OCI-LY3 (cell line): ENCODE measurements at regions not wholly inside any gene's neighbourhood (a gene's known extent, or its start where the extent isn't known, plus 50 kb on each side); places are given as distances from the start of the nearest gene placed in this dataset.

Source experiments
- H2AFZ ChIP-seq: fragments of 200-600, 300-600 bp; shearing (Covaris generic); 2 replicates; pipeline ENCODE4 v1.6.0; 2014; ENCODE audit warnings: antibody characterized with exemption, low read depth, low read length
- H3K27ac ChIP-seq: fragments of 200-600, 300-600 bp; sonication (generic); 2 replicates; pipeline ENCODE4 v1.5.1; 2014; ENCODE audit warnings: mild to moderate bottlenecking, low read length, moderate library complexity, mixed read lengths
- H3K27me3 ChIP-seq: fragments of 200-600, 300-600 bp; sonication (generic); 2 replicates; pipeline ENCODE4 v1.6.1; 2014; ENCODE audit warnings: low read depth, low read length, mixed read lengths
- H3K36me3 ChIP-seq: fragments of 200-600, 300-600 bp; sonication (generic); replicated peaks from 2 replicates; pipeline ENCODE3; 2014; ENCODE audit warnings: low read depth, low read length, mixed read lengths
- H3K4me1 ChIP-seq: fragments of 300-600, 200-600 bp; sonication (generic); 2 replicates; pipeline ENCODE4 v1.6.1; 2014; ENCODE audit warnings: low read length, mixed read lengths
- H3K4me2 ChIP-seq: fragments of 200-600, 300-600 bp; sonication (generic); 2 replicates; pipeline ENCODE4 v1.6.1; 2014; ENCODE audit warnings: low read length, mixed read lengths
- H3K4me3 ChIP-seq: fragments of 300-600, 200-600 bp; sonication (generic); 2 replicates; pipeline ENCODE4 v1.5.1; 2014; ENCODE audit warnings: antibody characterized with exemption, mild to moderate bottlenecking, low read length, moderate library complexity
- H3K79me2 ChIP-seq: fragments of 300-600, 200-600 bp; shearing (Covaris generic); 2 replicates; pipeline ENCODE4 v1.6.1; 2014; ENCODE audit warnings: mild to moderate bottlenecking, low read length, mixed read lengths
- H3K9ac ChIP-seq: fragments of 300-600, 200-600 bp; shearing (Covaris generic); 2 replicates; pipeline ENCODE4 v1.6.0; 2014; ENCODE audit warnings: mild to moderate bottlenecking, low read length, moderate library complexity
- H3K9me3 ChIP-seq: fragments of 200-600, 300-600 bp; shearing (Covaris generic); 2 replicates; pipeline ENCODE4 v1.6.1; 2014; ENCODE audit warnings: low read length, mixed read lengths; ENCODE audit not compliant: insufficient read depth
- H4K20me1 ChIP-seq: fragments of 200-600, 300-600 bp; sonication (generic); 2 replicates; pipeline ENCODE4 v1.6.1; 2016; ENCODE audit warnings: low read length, mixed read lengths; ENCODE audit not compliant: insufficient read depth
- CTCF ChIP-seq: fragments of 200-600, 300-600 bp; sonication (generic); IDR thresholded peaks from 2 replicates; pipeline ENCODE4 v1.5.1; 2014; ENCODE audit warnings: antibody characterized with exemption, low read length, low read depth
- EZH2phosphoT487 ChIP-seq: fragments of 200-600 bp; shearing (Covaris generic); IDR thresholded peaks from 2 replicates; pipeline ENCODE4 v1.6.1; 2018; ENCODE audit warnings: antibody characterized with exemption, mixed run types, low read depth

GRCh38 chr15:37446921-37447320, 346.6 kb upstream of the MEIS2 start:
- H3K36me3 ChIP-seq: no peaks in the 10 kb centered on the region
- no peaks in the 10 kb centered on the region for H3K79me2 ChIP-seq
- H3K4me3 ChIP-seq: no peak overlapping the region
- TF ChIP-seq EZH2phosphoT487 (no peak), CTCF (no peak)
- H3K27me3 ChIP-seq: no peaks in the 10 kb centered on the region
- no peak overlapping the region for H3K27ac ChIP-seq
- H3K9me3 ChIP-seq: no peaks in the 10 kb centered on the region
- no peak overlapping the region for H3K9ac ChIP-seq
- H3K4me1 ChIP-seq: no peaks in the 10 kb centered on the region
- H3K4me2 ChIP-seq: no peak overlapping the region
- H2AFZ ChIP-seq: no peak overlapping the region
- H4K20me1 ChIP-seq: no peaks in the 10 kb centered on the region

GRCh38 chr15:37452498-37452897, 352.1 kb upstream of the MEIS2 start:
- H3K9ac ChIP-seq: no peak overlapping the region
- no peaks in the 10 kb centered on the region for H4K20me1 ChIP-seq
- H3K27ac ChIP-seq: no peak overlapping the region
- H3K79me2 ChIP-seq: no peaks in the 10 kb centered on the region
- no peak overlapping the region for H3K4me2 ChIP-seq
- TF ChIP-seq CTCF: no peak
- TF ChIP-seq EZH2phosphoT487: no peak
- H3K4me1 ChIP-seq: no peaks in the 10 kb centered on the region
- no peaks in the 10 kb centered on the region for H3K27me3 ChIP-seq
- H3K36me3 ChIP-seq: no peaks in the 10 kb centered on the region
- no peaks in the 10 kb centered on the region for H3K9me3 ChIP-seq
- no peak overlapping the region for H3K4me3 ChIP-seq
- no peak overlapping the region for H2AFZ ChIP-seq

- no peaks in the 10 kb centered on the region for H4K20me1 ChIP-seq
- no peaks in the 10 kb centered on the region; the same call in 1 of the 2 replicates for H3K4me1 ChIP-seq
- no peak overlapping the region for H2AFZ ChIP-seq
- H3K27me3 ChIP-seq: no peaks in the 10 kb centered on the region
- H3K79me2 ChIP-seq: no peaks in the 10 kb centered on the region
- TF ChIP-seq CTCF: no peak
- TF ChIP-seq EZH2phosphoT487: no peak
- H3K36me3 ChIP-seq: no peaks in the 10 kb centered on the region
- H3K9me3 ChIP-seq: peaks cover 1% of the 10 kb centered on the region; the same call in 1 of the 2 replicates
- no peak overlapping the region for H3K9ac ChIP-seq
- 0 out of 2 replicates have a peak overlapping the region, but pooled peaks have one; percentile 26 for H3K4me2 ChIP-seq
- no peak overlapping the region for H3K4me3 ChIP-seq
- no peak overlapping the region for H3K27ac ChIP-seq
These were observed 380.1 kb upstream of the MEIS2 start for GRCh38 chr15:37480482-37480881.

- Histone ChIP-seq H2AFZ (no peak overlapping the region), H4K20me1 (no peaks in the 10 kb centered on the region), H3K4me2 (peak overlapping the region; percentile 26; the same call in 1 of the 2 replicates), H3K9me3 (peaks cover 5% of the 10 kb centered on the region; the same call in 1 of the 2 replicates), H3K4me3 (no peak overlapping the region), H3K27ac (peak overlapping the region; percentile 39; the same call in 1 of the 2 replicates), H3K79me2 (no peaks in the 10 kb centered on the region), H3K9ac (no peak overlapping the region), H3K27me3 (no peaks in the 10 kb centered on the region), H3K36me3 (no peaks in the 10 kb centered on the region), H3K4me1 (no peaks in the 10 kb centered on the region; the same call in 1 of the 2 replicates)
- TF ChIP-seq EZH2phosphoT487 (no peak), CTCF (no peak)
These were observed 380.8 kb upstream of the MEIS2 start for GRCh38 chr15:37481126-37481525.
